ENCODE measurements at regions not wholly inside any gene's neighbourhood (a gene's known extent, or its start where the extent isn't known, plus 50 kb on each side); places are given as distances from the start of the nearest gene placed in this dataset.

- Mint-ChIP-seq H3K27me3 (ENCODE audit: low read depth, poor library complexity) (no peaks in the 10 kb centered on the region), H3K36me3 (ENCODE audit: low read depth) (no peaks in the 10 kb centered on the region), H3K4me3 (no peak overlapping the region), H3K27ac (no peak overlapping the region), H3K4me1 (peaks cover 29% of the 10 kb centered on the region), H3K9me3 (no peaks in the 10 kb centered on the region)
- TF ChIP-seq, protein P1, sequence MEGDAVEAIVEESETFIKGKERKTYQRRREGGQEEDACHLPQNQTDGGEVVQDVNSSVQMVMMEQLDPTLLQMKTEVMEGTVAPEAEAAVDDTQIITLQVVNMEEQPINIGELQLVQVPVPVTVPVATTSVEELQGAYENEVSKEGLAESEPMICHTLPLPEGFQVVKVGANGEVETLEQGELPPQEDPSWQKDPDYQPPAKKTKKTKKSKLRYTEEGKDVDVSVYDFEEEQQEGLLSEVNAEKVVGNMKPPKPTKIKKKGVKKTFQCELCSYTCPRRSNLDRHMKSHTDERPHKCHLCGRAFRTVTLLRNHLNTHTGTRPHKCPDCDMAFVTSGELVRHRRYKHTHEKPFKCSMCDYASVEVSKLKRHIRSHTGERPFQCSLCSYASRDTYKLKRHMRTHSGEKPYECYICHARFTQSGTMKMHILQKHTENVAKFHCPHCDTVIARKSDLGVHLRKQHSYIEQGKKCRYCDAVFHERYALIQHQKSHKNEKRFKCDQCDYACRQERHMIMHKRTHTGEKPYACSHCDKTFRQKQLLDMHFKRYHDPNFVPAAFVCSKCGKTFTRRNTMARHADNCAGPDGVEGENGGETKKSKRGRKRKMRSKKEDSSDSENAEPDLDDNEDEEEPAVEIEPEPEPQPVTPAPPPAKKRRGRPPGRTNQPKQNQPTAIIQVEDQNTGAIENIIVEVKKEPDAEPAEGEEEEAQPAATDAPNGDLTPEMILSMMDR (IDR thresholded peaks at IDR 0.05): no peak
- DNase-seq: no peak
Observed at GRCh38 chr9:82558855-82559630, 503.9 kb downstream of the RASEF start.

- Mint-ChIP-seq H3K4me3 (no peak overlapping the region), H3K9me3 (no peaks in the 10 kb centered on the region), H3K36me3 (ENCODE audit: low read depth) (no peaks in the 10 kb centered on the region), H3K27ac (no peak overlapping the region), H3K4me1 (peaks cover 34% of the 10 kb centered on the region), H3K27me3 (ENCODE audit: low read depth, poor library complexity) (no peaks in the 10 kb centered on the region)
- no peak for DNase-seq
- TF ChIP-seq, protein P1 (IDR thresholded peaks at IDR 0.05): no peak
Observed at GRCh38 chr9:82560036-82560435, 502.9 kb downstream of the RASEF start.

- no peak overlapping the region for H3K4me3 Mint-ChIP-seq
- no peaks in the 10 kb centered on the region for H3K27me3 Mint-ChIP-seq (ENCODE audit: low read depth, poor library complexity)
- no peak overlapping the region for H3K27ac Mint-ChIP-seq
- no peaks in the 10 kb centered on the region for H3K9me3 Mint-ChIP-seq
- TF ChIP-seq, protein P1 (IDR thresholded peaks at IDR 0.05): no peak
- no peak for DNase-seq
- H3K36me3 Mint-ChIP-seq (ENCODE audit: low read depth): no peaks in the 10 kb centered on the region
- H3K4me1 Mint-ChIP-seq: peaks cover 35% of the 10 kb centered on the region
Observed at GRCh38 chr9:82560457-82560904, 502.5 kb downstream of the RASEF start.

- Mint-ChIP-seq H3K4me1 (peaks cover 38% of the 10 kb centered on the region), H3K27me3 (ENCODE audit: low read depth, poor library complexity) (no peaks in the 10 kb centered on the region), H3K27ac (no peak overlapping the region), H3K4me3 (no peak overlapping the region), H3K9me3 (no peaks in the 10 kb centered on the region), H3K36me3 (ENCODE audit: low read depth) (no peaks in the 10 kb centered on the region)
- TF ChIP-seq, protein P1 (IDR thresholded peaks at IDR 0.05): no peak
- no peak for DNase-seq
Observed at GRCh38 chr9:82563094-82563493, 499.8 kb downstream of the RASEF start.

DNA sequence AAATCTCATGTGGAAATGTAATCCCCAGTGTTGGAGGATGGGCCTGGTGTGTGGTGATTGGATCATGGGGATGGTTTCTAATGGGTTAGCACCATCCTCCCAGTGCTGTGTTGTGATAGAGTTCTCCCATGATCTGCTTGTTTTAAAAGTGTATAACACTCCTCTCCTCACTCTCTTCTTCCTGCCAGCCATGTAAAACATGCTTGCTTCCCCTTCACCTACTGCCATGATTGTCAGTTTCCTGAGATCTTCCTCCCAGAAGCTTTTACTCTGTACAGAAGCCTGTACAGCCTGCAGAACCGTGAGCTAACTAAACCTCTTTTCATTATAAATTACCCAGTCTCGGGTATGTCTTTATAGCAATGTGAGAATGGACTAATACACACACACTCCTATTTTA is 499.1 kb downstream of the RASEF start:
- Mint-ChIP-seq H3K27me3 (ENCODE audit: low read depth, poor library complexity) (no peaks in the 10 kb centered on the region), H3K27ac (no peak overlapping the region), H3K4me3 (no peak overlapping the region), H3K9me3 (no peaks in the 10 kb centered on the region), H3K4me1 (peaks cover 36% of the 10 kb centered on the region), H3K36me3 (ENCODE audit: low read depth) (no peaks in the 10 kb centered on the region)
- no peak for DNase-seq
- TF ChIP-seq, protein P1 (IDR thresholded peaks at IDR 0.05): no peak
